HEK293T (cell line): ENCODE measurements at regions not wholly inside any gene's neighbourhood (a gene's known extent, or its start where the extent isn't known, plus 50 kb on each side); places are given as distances from the start of the nearest gene placed in this dataset.

Source experiments
- BHLHE40 ChIP-seq: fragments of 450-650 bp; IDR thresholded peaks from 2 replicates; pipeline ENCODE4 v1.6.1; 2016; ENCODE audit warnings: mild to moderate bottlenecking, moderate library complexity, borderline replicate concordance
- SP1 ChIP-seq: fragments of 450-650 bp; IDR thresholded peaks from 2 replicates; pipeline ENCODE4 v1.6.1; 2017
- SUZ12 ChIP-seq: fragments of 450-650 bp; IDR thresholded peaks from 2 replicates; pipeline ENCODE4 v1.6.1; 2016; ENCODE audit warnings: mild to moderate bottlenecking
- ZNF384 ChIP-seq: fragments of 450-650 bp; IDR thresholded peaks from 2 replicates; pipeline ENCODE4 v1.6.1; 2016

DNA sequence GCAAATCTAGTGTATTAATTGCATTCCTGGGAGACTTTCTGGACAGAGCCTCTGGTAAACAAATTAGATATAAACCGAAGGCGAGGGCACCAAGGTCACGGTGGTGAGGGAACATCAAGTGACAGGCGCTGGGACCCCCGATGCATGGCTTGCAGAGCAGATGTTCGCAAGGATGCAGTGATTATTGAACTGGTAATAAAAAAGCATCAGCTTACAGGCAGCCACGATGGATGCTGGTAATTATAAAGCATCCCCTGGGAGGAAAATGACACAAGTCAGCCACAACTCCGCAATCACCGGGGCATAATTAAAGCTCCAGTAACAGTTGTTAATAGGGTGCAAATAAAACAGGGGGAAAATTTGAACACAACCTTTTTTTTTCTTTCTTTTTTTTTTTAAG lies 231.1 kb upstream of the DPH6 start:
- TF ChIP-seq BHLHE40 (no peak), ZNF384 (no peak), SP1 (no peak), SUZ12 (no peak)
